ENCODE measurements at regions not wholly inside any gene's neighbourhood (a gene's known extent, or its start where the extent isn't known, plus 50 kb on each side); places are given as distances from the start of the nearest gene placed in this dataset.

GRCh38 chr9:13665418-13666066 lies 386.1 kb upstream of the MPDZ start:
- Mint-ChIP-seq H3K4me1 (no peaks in the 10 kb centered on the region), H3K27ac (no peak overlapping the region), H3K9me3 (peaks cover 7% of the 10 kb centered on the region), H3K4me3 (no peak overlapping the region), H3K27me3 (no peaks in the 10 kb centered on the region), H3K36me3 (ENCODE audit: low read depth) (no peaks in the 10 kb centered on the region)
- DNase-seq: no peak
- CTCF ChIA-PET: no interaction called here
- POLR2A ChIA-PET: no interaction called here

GRCh38 chr9:13661014-13661413 lies 381.5 kb upstream of the MPDZ start:
- Mint-ChIP-seq H3K27me3 (no peaks in the 10 kb centered on the region), H3K9me3 (peaks cover 3% of the 10 kb centered on the region), H3K36me3 (ENCODE audit: low read depth) (no peaks in the 10 kb centered on the region), H3K27ac (no peak overlapping the region), H3K4me1 (no peaks in the 10 kb centered on the region), H3K4me3 (no peak overlapping the region)
- no peak for DNase-seq
- ChIA-PET POLR2A (no interaction called here), CTCF (no interaction called here)

GRCh38 chr9:13651969-13652663 lies 372.6 kb upstream of the MPDZ start:
- no peak overlapping the region for H3K4me3 Mint-ChIP-seq
- H3K27me3 Mint-ChIP-seq: no peaks in the 10 kb centered on the region
- no peaks in the 10 kb centered on the region for H3K4me1 Mint-ChIP-seq
- no peaks in the 10 kb centered on the region for H3K36me3 Mint-ChIP-seq (ENCODE audit: low read depth)
- POLR2A ChIA-PET: no interaction called here
- H3K27ac Mint-ChIP-seq: no peak overlapping the region
- DNase-seq: no peak
- H3K9me3 Mint-ChIP-seq: no peaks in the 10 kb centered on the region
- CTCF ChIA-PET: no interaction called here

- POLR2A ChIA-PET: no interaction called here
- H3K9me3 Mint-ChIP-seq: no peaks in the 10 kb centered on the region
- CTCF ChIA-PET: no interaction called here
- H3K4me1 Mint-ChIP-seq: no peaks in the 10 kb centered on the region
- H3K36me3 Mint-ChIP-seq (ENCODE audit: low read depth): no peaks in the 10 kb centered on the region
- no peaks in the 10 kb centered on the region for H3K27me3 Mint-ChIP-seq
- H3K4me3 Mint-ChIP-seq: no peak overlapping the region
- no peak for DNase-seq
- H3K27ac Mint-ChIP-seq: no peak overlapping the region
Observed at GRCh38 chr9:13651526-13651925, 372.0 kb upstream of the MPDZ start.

GRCh38 chr9:13648676-13649075 lies 369.2 kb upstream of the MPDZ start:
- ChIA-PET POLR2A (no interaction called here), CTCF (no interaction called here)
- no peak for DNase-seq
- no peak overlapping the region for H3K27ac Mint-ChIP-seq
- no peaks in the 10 kb centered on the region for H3K4me1 Mint-ChIP-seq
- no peaks in the 10 kb centered on the region for H3K27me3 Mint-ChIP-seq
- peaks cover 2% of the 10 kb centered on the region for H3K9me3 Mint-ChIP-seq
- H3K4me3 Mint-ChIP-seq: no peak overlapping the region
- H3K36me3 Mint-ChIP-seq (ENCODE audit: low read depth): no peaks in the 10 kb centered on the region

- H3K27me3 Mint-ChIP-seq: no peaks in the 10 kb centered on the region
- no peak overlapping the region for H3K4me3 Mint-ChIP-seq
- no peaks in the 10 kb centered on the region for H3K4me1 Mint-ChIP-seq
- H3K27ac Mint-ChIP-seq: no peak overlapping the region
- DNase-seq: no peak
- H3K36me3 Mint-ChIP-seq (ENCODE audit: low read depth): no peaks in the 10 kb centered on the region
- ChIA-PET POLR2A (no interaction called here), CTCF (no interaction called here)
- peaks cover 2% of the 10 kb centered on the region for H3K9me3 Mint-ChIP-seq
Observed at GRCh38 chr9:13648068-13648467, 368.6 kb upstream of the MPDZ start.

- POLR2A ChIA-PET: no interaction called here
- Mint-ChIP-seq H3K36me3 (ENCODE audit: low read depth) (no peaks in the 10 kb centered on the region), H3K9me3 (peaks cover 2% of the 10 kb centered on the region), H3K4me1 (no peaks in the 10 kb centered on the region), H3K27me3 (no peaks in the 10 kb centered on the region), H3K4me3 (no peak overlapping the region), H3K27ac (no peak overlapping the region)
- CTCF ChIA-PET: no interaction called here
- no peak for DNase-seq
Observed at GRCh38 chr9:13646500-13647021, 367.1 kb upstream of the MPDZ start.

GRCh38 chr9:13645557-13645956 lies 366.1 kb upstream of the MPDZ start:
- CTCF ChIA-PET: no interaction called here
- no peaks in the 10 kb centered on the region for H3K4me1 Mint-ChIP-seq
- no peaks in the 10 kb centered on the region for H3K36me3 Mint-ChIP-seq (ENCODE audit: low read depth)

GRCh38 chr9:13644675-13645074 lies 365.2 kb upstream of the MPDZ start:
- CTCF ChIA-PET: no interaction called here
- no peaks in the 10 kb centered on the region for H3K36me3 Mint-ChIP-seq (ENCODE audit: low read depth)

More at GRCh38 chr9:13645557-13645956, 366.1 kb upstream of the MPDZ start:
- no peak for DNase-seq
- POLR2A ChIA-PET: no interaction called here
- H3K27ac Mint-ChIP-seq: no peak overlapping the region
- H3K4me3 Mint-ChIP-seq: no peak overlapping the region
- peaks cover 2% of the 10 kb centered on the region for H3K9me3 Mint-ChIP-seq
- no peaks in the 10 kb centered on the region for H3K27me3 Mint-ChIP-seq

GRCh38 chr9:13642646-13643045 lies 363.2 kb upstream of the MPDZ start:
- Mint-ChIP-seq H3K9me3 (peaks cover 4% of the 10 kb centered on the region), H3K36me3 (ENCODE audit: low read depth) (no peaks in the 10 kb centered on the region), H3K27me3 (no peaks in the 10 kb centered on the region), H3K4me1 (no peaks in the 10 kb centered on the region), H3K27ac (no peak overlapping the region), H3K4me3 (no peak overlapping the region)
- ChIA-PET CTCF (no interaction called here), POLR2A (no interaction called here)
- DNase-seq: no peak

More at GRCh38 chr9:13644675-13645074, 365.2 kb upstream of the MPDZ start:
- H3K4me1 Mint-ChIP-seq: no peaks in the 10 kb centered on the region
- no peaks in the 10 kb centered on the region for H3K27me3 Mint-ChIP-seq
- H3K4me3 Mint-ChIP-seq: no peak overlapping the region
- DNase-seq: no peak
- peaks cover 4% of the 10 kb centered on the region for H3K9me3 Mint-ChIP-seq
- no peak overlapping the region for H3K27ac Mint-ChIP-seq
- POLR2A ChIA-PET: no interaction called here

GRCh38 chr9:13629067-13629466 lies 349.6 kb upstream of the MPDZ start:
- ChIA-PET CTCF (no interaction called here), POLR2A (no interaction called here)
- no peaks in the 10 kb centered on the region for H3K4me1 Mint-ChIP-seq
- no peak overlapping the region for H3K27ac Mint-ChIP-seq
- H3K4me3 Mint-ChIP-seq: no peak overlapping the region
- H3K27me3 Mint-ChIP-seq: no peaks in the 10 kb centered on the region
- peaks cover 7% of the 10 kb centered on the region for H3K9me3 Mint-ChIP-seq
- no peaks in the 10 kb centered on the region for H3K36me3 Mint-ChIP-seq (ENCODE audit: low read depth)
- no peak for DNase-seq

GRCh38 chr9:13628526-13628925 lies 349.0 kb upstream of the MPDZ start:
- H3K4me3 Mint-ChIP-seq: no peak overlapping the region
- CTCF ChIA-PET: no interaction called here
- H3K9me3 Mint-ChIP-seq: peaks cover 7% of the 10 kb centered on the region
- H3K27me3 Mint-ChIP-seq: no peaks in the 10 kb centered on the region
- H3K4me1 Mint-ChIP-seq: no peaks in the 10 kb centered on the region
- no peak for DNase-seq
- POLR2A ChIA-PET: no interaction called here
- H3K36me3 Mint-ChIP-seq (ENCODE audit: low read depth): no peaks in the 10 kb centered on the region
- H3K27ac Mint-ChIP-seq: no peak overlapping the region

- peaks cover 7% of the 10 kb centered on the region for H3K9me3 Mint-ChIP-seq
- ChIA-PET CTCF (no interaction called here), POLR2A (no interaction called here)
- DNase-seq: no peak
- H3K27me3 Mint-ChIP-seq: no peaks in the 10 kb centered on the region
- H3K27ac Mint-ChIP-seq: no peak overlapping the region
- no peaks in the 10 kb centered on the region for H3K36me3 Mint-ChIP-seq (ENCODE audit: low read depth)
- no peak overlapping the region for H3K4me3 Mint-ChIP-seq
- no peaks in the 10 kb centered on the region for H3K4me1 Mint-ChIP-seq
Observed at GRCh38 chr9:13627502-13627901, 348.0 kb upstream of the MPDZ start.

- ChIA-PET POLR2A (no interaction called here), CTCF (no interaction called here)
- H3K9me3 Mint-ChIP-seq: peaks cover 7% of the 10 kb centered on the region
- H3K27ac Mint-ChIP-seq: no peak overlapping the region
- no peaks in the 10 kb centered on the region for H3K27me3 Mint-ChIP-seq
- H3K36me3 Mint-ChIP-seq (ENCODE audit: low read depth): no peaks in the 10 kb centered on the region
- H3K4me3 Mint-ChIP-seq: no peak overlapping the region
- no peaks in the 10 kb centered on the region for H3K4me1 Mint-ChIP-seq
- no peak for DNase-seq
Observed at GRCh38 chr9:13627071-13627470, 347.6 kb upstream of the MPDZ start.
